ENCODE measurements at regions not wholly inside any gene's neighbourhood (a gene's known extent, or its start where the extent isn't known, plus 50 kb on each side); places are given as distances from the start of the nearest gene placed in this dataset.

- Mint-ChIP-seq H3K4me1 (no peaks in the 10 kb centered on the region), H3K27ac (no peak overlapping the region), H3K9me3 (peaks cover 5% of the 10 kb centered on the region), H3K4me3 (no peak overlapping the region), H3K27me3 (no peaks in the 10 kb centered on the region), H3K36me3 (ENCODE audit: low read depth) (no peaks in the 10 kb centered on the region)
- POLR2A ChIA-PET, result no interaction called here
- no peak for DNase-seq
- CTCF ChIA-PET, result no interaction called here
- no peak for TF ChIP-seq CTCF (IDR thresholded peaks at IDR 0.05)
- no peak for ATAC-seq (ENCODE audit: low read depth)
- intact Hi-C loops (cut with micrococcal nuclease), result no loop called here
Measured at GRCh38 chr5:20680718-20681302, 692.8 kb upstream of the CDH18 start.

DNA sequence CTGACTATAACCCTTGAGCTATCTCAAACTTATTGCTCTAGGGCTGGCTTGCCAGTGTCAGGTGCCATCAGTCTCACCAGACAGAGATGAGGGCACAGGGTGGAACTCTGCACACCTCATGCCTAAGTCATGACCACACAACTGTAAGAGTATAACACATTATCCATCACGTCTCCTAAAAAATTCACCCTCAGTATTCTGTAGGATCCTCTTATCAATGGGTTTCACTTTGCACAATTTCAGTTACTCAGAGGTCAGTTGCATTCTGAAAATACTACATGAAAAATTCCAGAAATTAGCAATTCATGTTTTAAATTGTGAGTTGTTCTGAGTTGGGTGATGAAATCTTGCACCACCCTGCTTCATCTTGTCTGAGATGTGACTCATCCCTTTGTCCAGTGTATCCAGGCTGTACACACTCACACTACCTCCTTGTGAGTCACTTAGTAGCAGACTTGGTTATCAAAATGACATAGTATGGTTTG, 690.9 kb upstream of the CDH18 start:
- Mint-ChIP-seq H3K27me3 (no peaks in the 10 kb centered on the region), H3K4me1 (no peaks in the 10 kb centered on the region), H3K4me3 (no peak overlapping the region), H3K27ac (no peak overlapping the region), H3K36me3 (ENCODE audit: low read depth) (no peaks in the 10 kb centered on the region), H3K9me3 (peaks cover 4% of the 10 kb centered on the region)
- intact Hi-C loops (cut with micrococcal nuclease), result no loop called here
- no peak for TF ChIP-seq CTCF (IDR thresholded peaks at IDR 0.05)
- no peak for ATAC-seq (ENCODE audit: low read depth)
- ChIA-PET CTCF (no interaction called here), POLR2A (no interaction called here)
- no peak for DNase-seq

DNA sequence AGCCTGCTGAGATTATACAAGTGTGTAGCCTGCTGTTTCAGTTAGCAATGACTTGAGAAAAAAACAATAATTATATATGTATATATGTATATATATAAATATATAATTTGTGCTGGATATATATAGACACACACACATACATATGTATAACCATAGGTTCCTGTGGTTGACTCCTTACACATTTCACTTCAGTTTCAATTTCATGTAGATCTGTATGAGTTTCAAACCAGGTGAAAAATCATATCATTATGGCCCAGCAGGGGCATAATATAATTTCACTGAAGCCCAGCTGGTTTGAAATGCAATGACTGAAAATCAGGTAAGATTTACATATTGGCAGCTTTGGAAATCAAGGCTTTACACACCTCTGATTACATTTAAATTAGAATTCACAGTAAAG, 690.4 kb upstream of the CDH18 start:
- no peaks in the 10 kb centered on the region for H3K4me1 Mint-ChIP-seq
- DNase-seq (no peak), ATAC-seq (ENCODE audit: low read depth) (no peak)
- no peaks in the 10 kb centered on the region for H3K36me3 Mint-ChIP-seq (ENCODE audit: low read depth)
- no peak overlapping the region for H3K4me3 Mint-ChIP-seq
- intact Hi-C loops (cut with micrococcal nuclease), result no loop called here
- no peak for TF ChIP-seq CTCF (IDR thresholded peaks at IDR 0.05)
- no peaks in the 10 kb centered on the region for H3K27me3 Mint-ChIP-seq
- no peak overlapping the region for H3K27ac Mint-ChIP-seq
- peaks cover 4% of the 10 kb centered on the region for H3K9me3 Mint-ChIP-seq
- CTCF ChIA-PET, result no interaction called here
- POLR2A ChIA-PET, result no interaction called here

- Mint-ChIP-seq H3K9me3 (no peaks in the 10 kb centered on the region), H3K36me3 (ENCODE audit: low read depth) (no peaks in the 10 kb centered on the region), H3K27ac (no peak overlapping the region), H3K4me3 (no peak overlapping the region), H3K27me3 (no peaks in the 10 kb centered on the region), H3K4me1 (no peaks in the 10 kb centered on the region)
- POLR2A ChIA-PET, result no interaction called here
- CTCF ChIA-PET, result no interaction called here
- intact Hi-C loops (cut with micrococcal nuclease), result no loop called here
- DNase-seq, result no peak
- no peak for ATAC-seq (ENCODE audit: low read depth)
- TF ChIP-seq CTCF (IDR thresholded peaks at IDR 0.05), result no peak
Measured at GRCh38 chr5:20660588-20660987, 672.6 kb upstream of the CDH18 start.

- Mint-ChIP-seq H3K36me3 (ENCODE audit: low read depth) (no peaks in the 10 kb centered on the region), H3K4me1 (no peaks in the 10 kb centered on the region), H3K27me3 (no peaks in the 10 kb centered on the region), H3K9me3 (peaks cover 4% of the 10 kb centered on the region), H3K4me3 (no peak overlapping the region), H3K27ac (no peak overlapping the region)
- CTCF ChIA-PET, result no interaction called here
- intact Hi-C loops (cut with micrococcal nuclease), result no loop called here
- ATAC-seq (ENCODE audit: low read depth) (no peak), DNase-seq (no peak)
- TF ChIP-seq CTCF (IDR thresholded peaks at IDR 0.05), result no peak
- POLR2A ChIA-PET, result no interaction called here
Measured at GRCh38 chr5:20656262-20656661, 668.3 kb upstream of the CDH18 start.

Data from activated B cell treated with CpG ODN at 0.5 μM for 24 hours (primary cell).